ENCODE measurements at regions not wholly inside any gene's neighbourhood (a gene's known extent, or its start where the extent isn't known, plus 50 kb on each side); places are given as distances from the start of the nearest gene placed in this dataset.
A peak's percentile ranks its signal among the peaks of the same experiment; 100 is the strongest.

GRCh38 chr3:41044523-41044922 is 154.8 kb upstream of the CTNNB1 start:
- no peaks in the 10 kb centered on the region for H3K79me2 ChIP-seq (ENCODE audit: insufficient read depth, low read length)
- Mint-ChIP-seq H3K4me1 (no peaks in the 10 kb centered on the region), H3K9me3 (peaks cover 0 to 9% (median 2%) of the 10 kb centered on the region in 7 donors), H3K36me3 (no peaks in the 10 kb centered on the region), H3K27ac (no peak overlapping the region), H3K27me3 (ENCODE audit: low read depth in 3 of 3) (peaks cover 0 to 7% (median 2%) of the 10 kb centered on the region in 3 donors), H3K4me3 (no peak overlapping the region)
- WGBS (ENCODE audit: insufficient coverage), result 81% methylated on average over 3 of the region's 5 CpGs
- no peak overlapping the region for H3K4me2 ChIP-seq (replicated peaks; ENCODE audit: extremely low read depth, low read length, poor library complexity, severe bottlenecking)
- no peak overlapping the region for H3K27ac ChIP-seq (ENCODE audit: low read depth in 1 of 2, low read length in 2 of 2)
- no peaks in the 10 kb centered on the region for H3K27me3 ChIP-seq (ENCODE audit: control insufficient read depth in 2 of 2, insufficient read depth in 2 of 2, low read length in 2 of 2)
- H3K9me3 ChIP-seq (replicated peaks in 1 of 2; ENCODE audit: control insufficient read depth in 1 of 2, insufficient read depth in 1 of 2, low read length in 2 of 2), result no peaks in the 10 kb centered on the region
- no peaks in the 10 kb centered on the region for H4K20me1 ChIP-seq (ENCODE audit: insufficient read depth, low read length)
- DNase-seq, result no peak
- intact Hi-C loops (cut with micrococcal nuclease), result no loop called here
- no peak overlapping the region for H2AFZ ChIP-seq (ENCODE audit: insufficient read depth, low read depth, low read length, poor library complexity, severe bottlenecking)
- no peaks in the 10 kb centered on the region for H3K4me1 ChIP-seq (ENCODE audit: control insufficient read depth in 1 of 2, insufficient read depth in 2 of 2, low read length in 2 of 2)
- no peak overlapping the region for H3K4me3 ChIP-seq (replicated peaks in 1 of 3; ENCODE audit: low read depth in 2 of 3, low read length in 3 of 3)
- no peak overlapping the region for H3K9ac ChIP-seq (ENCODE audit: insufficient read depth, low read length, poor library complexity, severe bottlenecking)
- no peaks in the 10 kb centered on the region for H3K36me3 ChIP-seq (replicated peaks in 1 of 2; ENCODE audit: control insufficient read depth in 1 of 2, insufficient read depth in 2 of 2, low read length in 2 of 2)
- TF ChIP-seq CTCF (IDR thresholded peaks at IDR 0.05), result no peak

- peaks cover 0 to 12% (median 3%) of the 10 kb centered on the region in 7 donors for H3K9me3 Mint-ChIP-seq
- H3K4me3 Mint-ChIP-seq, result no peak overlapping the region
- no peaks in the 10 kb centered on the region for H3K36me3 Mint-ChIP-seq
- peak overlapping the region in 1 of 7 donors; percentile 18 for H3K27ac Mint-ChIP-seq
- intact Hi-C loops (cut with micrococcal nuclease), result no loop called here
- H3K4me2 ChIP-seq (replicated peaks; ENCODE audit: extremely low read depth, low read length, poor library complexity, severe bottlenecking), result no peak overlapping the region
- H2AFZ ChIP-seq (ENCODE audit: insufficient read depth, low read depth, low read length, poor library complexity, severe bottlenecking), result no peak overlapping the region
- H3K9me3 ChIP-seq (replicated peaks in 1 of 2; ENCODE audit: control insufficient read depth in 1 of 2, insufficient read depth in 1 of 2, low read length in 2 of 2), result no peaks in the 10 kb centered on the region
- no peak overlapping the region for H3K27ac ChIP-seq (ENCODE audit: low read depth in 1 of 2, low read length in 2 of 2)
- no peaks in the 10 kb centered on the region for H3K27me3 ChIP-seq (ENCODE audit: control insufficient read depth in 2 of 2, insufficient read depth in 2 of 2, low read length in 2 of 2)
- H3K4me3 ChIP-seq (replicated peaks in 1 of 3; ENCODE audit: low read depth in 2 of 3, low read length in 3 of 3), result no peak overlapping the region
- no peaks in the 10 kb centered on the region for H3K79me2 ChIP-seq (ENCODE audit: insufficient read depth, low read length)
- no peaks in the 10 kb centered on the region for H3K36me3 ChIP-seq (replicated peaks in 1 of 2; ENCODE audit: control insufficient read depth in 1 of 2, insufficient read depth in 2 of 2, low read length in 2 of 2)
- 94% methylated on average over 2 of the region's 4 CpGs for WGBS (ENCODE audit: insufficient coverage)
- no peak overlapping the region for H3K9ac ChIP-seq (ENCODE audit: insufficient read depth, low read length, poor library complexity, severe bottlenecking)
- H3K4me1 Mint-ChIP-seq, result no peaks in the 10 kb centered on the region
- DNase-seq, result no peak
- H3K4me1 ChIP-seq (ENCODE audit: control insufficient read depth in 1 of 2, insufficient read depth in 2 of 2, low read length in 2 of 2), result no peaks in the 10 kb centered on the region
- H3K27me3 Mint-ChIP-seq (ENCODE audit: low read depth in 3 of 3), result peaks cover 2 to 7% (median 2%) of the 10 kb centered on the region in 3 donors
- TF ChIP-seq CTCF (IDR thresholded peaks at IDR 0.05), result no peak
- no peaks in the 10 kb centered on the region for H4K20me1 ChIP-seq (ENCODE audit: insufficient read depth, low read length)
Observed at GRCh38 chr3:41045491-41045890, 153.8 kb upstream of the CTNNB1 start.

Measured in CD14-positive monocyte (primary cell).